Panc1 (cell line): ENCODE measurements at regions not wholly inside any gene's neighbourhood (a gene's known extent, or its start where the extent isn't known, plus 50 kb on each side); places are given as distances from the start of the nearest gene placed in this dataset.
"Not testable (repeated sequence)": the region's sequence is repeated elsewhere in the genome, so short reads cannot be mapped to it uniquely, and the experiment has no call there.

Experiments used
- ATAC-seq: fragments of 200-7000 bp; cut with Tn5 transposase; 2 replicates; pipeline ENCODE4 v1.9.1; 2020; ENCODE audit warnings: mild to moderate bottlenecking, moderate library complexity
- BruUV-seq: library from RNA; stranded (reverse); fragments of 400-500 nt; replicated peaks from 2 replicates; lab custom pipeline; 2021; lab: Mats Ljungman, UMichigan
- CTCF ChIA-PET: fragments of 300-600 bp; sonication (Branson Sonifier 250); formaldehyde crosslinking; loops from one replicate; lab custom pipeline; 2022; ENCODE audit warnings: antibody characterized with exemption; lab: Charles Lee
- POLR2A ChIA-PET: fragments of 300-600 bp; sonication (Branson Sonifier 250); formaldehyde crosslinking; loops from one replicate; lab custom pipeline; 2022; ENCODE audit warnings: antibody characterized with exemption; lab: Charles Lee
- DNase-seq: peaks from one replicate; pipeline ENCODE4 v3.0.0-alpha.2; 2010; ENCODE audit warnings: low read depth, low spot score
- H3K27ac ChIP-seq: 2 replicates; pipeline ENCODE4 v1.5.1; 2011; ENCODE audit warnings: mild to moderate bottlenecking, low read length, inconsistent platforms
- H3K27me3 ChIP-seq: fragments of 200-500 bp; sonication (Bioruptor generic); 2 replicates; pipeline ENCODE4 v1.6.0; 2014; ENCODE audit warnings: low read length, inconsistent platforms; ENCODE audit not compliant: control insufficient read depth, insufficient read depth
- H3K36me3 ChIP-seq: fragments of 200-500 bp; sonication (Bioruptor generic); 2 replicates; pipeline ENCODE4 v1.5.1; 2014; ENCODE audit warnings: inconsistent platforms, mild to moderate bottlenecking, low read length, moderate library complexity; ENCODE audit not compliant: control insufficient read depth, insufficient read depth
- H3K4me1 ChIP-seq: 2 replicates; pipeline ENCODE4 v1.5.1; 2011; ENCODE audit warnings: inconsistent platforms, mild to moderate bottlenecking, low read length, moderate library complexity; ENCODE audit not compliant: control insufficient read depth, insufficient read depth
- H3K4me3 ChIP-seq, 2 experiments: 2 replicates each; pipeline ENCODE4 v1.5.1; 2011 to 2012; ENCODE audit warnings: low read depth in 2 of 2, low read length in 2 of 2, mild to moderate bottlenecking in 2 of 2, inconsistent platforms in 1 of 2, moderate library complexity in 1 of 2
- H3K9me3 ChIP-seq: fragments of 200-500 bp; sonication (Bioruptor generic); 2 replicates; pipeline ENCODE4 v1.5.1; 2014; ENCODE audit warnings: low read depth, mild to moderate bottlenecking, inconsistent platforms, low read length, moderate library complexity; ENCODE audit not compliant: control insufficient read depth, insufficient read depth
- CTCF ChIP-seq: fragments of 450-650 bp; IDR thresholded peaks from 2 replicates; pipeline ENCODE4 v1.5.1; 2017; ENCODE audit warnings: mild to moderate bottlenecking
- POLR2AphosphoS5 ChIP-seq: IDR thresholded peaks from 2 replicates; pipeline ENCODE4 v1.6.1; 2012; ENCODE audit warnings: mild to moderate bottlenecking, low read depth, low read length, moderate library complexity
- REST ChIP-seq, 2 experiments: IDR thresholded peaks; 2 replicates each; pipeline ENCODE4 v1.6.1; 2011 to 2012; ENCODE audit warnings: low read depth in 2 of 2, control low read depth in 1 of 2, low read length in 1 of 2, mild to moderate bottlenecking in 1 of 2, moderate library complexity in 1 of 2; ENCODE audit not compliant: insufficient read depth in 1 of 2
- SIN3A ChIP-seq: IDR thresholded peaks from 2 replicates; pipeline ENCODE4 v1.6.1; 2012; ENCODE audit warnings: low read depth, mild to moderate bottlenecking, low read length, moderate library complexity, borderline replicate concordance; ENCODE audit not compliant: insufficient read depth
- TCF7L2 ChIP-seq: IDR thresholded peaks from 2 replicates; pipeline ENCODE4 v1.6.1; 2011; ENCODE audit warnings: mild to moderate bottlenecking, low read depth, low read length, inconsistent platforms
- in situ Hi-C: cut with HindIII; loops from 2 replicates; pipeline ENCODE4 v1.10.0; 2016; ENCODE audit warnings: low sequenced_read_pairs, low pct_unique_long_range_greater_than_20kb
- intact Hi-C: fragments of 100-400 bp; cut with micrococcal nuclease; formaldehyde crosslinking; loops from one replicate; pipeline ENCODE4 v1.10.0; 2022; ENCODE audit not compliant: unreplicated experiment

GRCh38 chr15:98089352-98089751, 128.8 kb downstream of the ARRDC4 start:
- H3K9me3 ChIP-seq, POLR2A ChIA-PET, H3K27ac ChIP-seq, H3K36me3 ChIP-seq, BruUV-seq, H3K4me3 ChIP-seq, in situ Hi-C loops, DNase-seq, H3K4me1 ChIP-seq, H3K27me3 ChIP-seq, CTCF ChIA-PET: not testable (repeated sequence)
- intact Hi-C loops = loop anchor here (5.0 kb wide), 1 partner anchor 333 kb away; no protein-coding TSS in a partner anchor
- ATAC-seq = peak; percentile 62; the same call in 1 of the 2 replicates

GRCh38 chr15:98097986-98098385, 137.5 kb downstream of the ARRDC4 start:
- H3K9me3 ChIP-seq, H3K27me3 ChIP-seq, H3K4me3 ChIP-seq, H3K4me1 ChIP-seq, intact Hi-C loops, in situ Hi-C loops, BruUV-seq, DNase-seq, POLR2A ChIA-PET, H3K36me3 ChIP-seq, CTCF ChIA-PET, ATAC-seq, H3K27ac ChIP-seq: not testable (repeated sequence)

GRCh38 chr15:98100606-98101005, 140.1 kb downstream of the ARRDC4 start:
- in situ Hi-C loops, BruUV-seq, intact Hi-C loops, CTCF ChIA-PET, H3K27me3 ChIP-seq, H3K9me3 ChIP-seq, H3K27ac ChIP-seq, H3K4me1 ChIP-seq, POLR2A ChIA-PET, DNase-seq, H3K4me3 ChIP-seq, ATAC-seq, H3K36me3 ChIP-seq: not testable (repeated sequence)

- POLR2A ChIA-PET = no interaction called here
- in situ Hi-C loops = no loop called here
- TF ChIP-seq TCF7L2 (no peak), POLR2AphosphoS5 (no peak), SIN3A (no peak), CTCF (no peak), REST (IDR thresholded peaks at IDR 0.05; ENCODE audit: insufficient read depth in 1 of 2, low read depth in 2 of 2, low read length in 1 of 2) (no peak)
These were observed 143.1 kb downstream of the ARRDC4 start for GRCh38 chr15:98103570-98103969.

GRCh38 chr15:98104386-98105151, 144.1 kb downstream of the ARRDC4 start:
- BruUV-seq, POLR2A ChIA-PET, in situ Hi-C loops, CTCF ChIA-PET, H3K36me3 ChIP-seq, H3K9me3 ChIP-seq, H3K27me3 ChIP-seq, H3K27ac ChIP-seq, H3K4me1 ChIP-seq, DNase-seq, intact Hi-C loops, H3K4me3 ChIP-seq, ATAC-seq: not testable (repeated sequence)

More at GRCh38 chr15:98103570-98103969, 143.1 kb downstream of the ARRDC4 start:
- intact Hi-C loops = no loop called here
- Histone ChIP-seq H3K36me3 (no peaks in the 10 kb centered on the region), H3K27me3 (no peaks in the 10 kb centered on the region), H3K4me3 (no peak overlapping the region), H3K4me1 (no peaks in the 10 kb centered on the region), H3K27ac (no peak overlapping the region), H3K9me3 (no peaks in the 10 kb centered on the region)
- ATAC-seq (no peak), DNase-seq (no peak)
- BruUV-seq = no TSS peak
- CTCF ChIA-PET = no interaction called here
